Mesendoderm (in vitro differentiated cells): ENCODE measurements at regions not wholly inside any gene's neighbourhood (a gene's known extent, or its start where the extent isn't known, plus 50 kb on each side); places are given as distances from the start of the nearest gene placed in this dataset.
"Not testable (repeated sequence)": the region's sequence is repeated elsewhere in the genome, so short reads cannot be mapped to it uniquely, and the experiment has no call there.

Experiments used
- DNase-seq: peaks from one replicate; pipeline ENCODE4 v3.0.0; 2013
- H2AK5ac ChIP-seq: 2 replicates; pipeline ENCODE4 v1.6.1; 2013; ENCODE audit warnings: low read length, inconsistent platforms
- H2BK120ac ChIP-seq: 2 replicates; pipeline ENCODE4 v1.6.1; 2013; ENCODE audit warnings: low read depth, mild to moderate bottlenecking, low read length, moderate library complexity, mixed read lengths
- H2BK15ac ChIP-seq: replicated peaks from 2 replicates; pipeline ENCODE4 v1.6.1; 2013; ENCODE audit warnings: low read depth, mild to moderate bottlenecking, moderate library complexity
- H2BK5ac ChIP-seq: 2 replicates; pipeline ENCODE4 v1.6.1; 2013; ENCODE audit warnings: low read length, inconsistent platforms
- H3K18ac ChIP-seq: 2 replicates; pipeline ENCODE4 v1.6.1; 2013; ENCODE audit warnings: mild to moderate bottlenecking, low read length, mixed read lengths
- H3K23ac ChIP-seq: one replicate; pipeline ENCODE4 v1.6.1; 2013; ENCODE audit warnings: low read length
- H3K27ac ChIP-seq: 2 replicates; pipeline ENCODE4 v1.5.1; 2013; ENCODE audit warnings: low read depth, mild to moderate bottlenecking, inconsistent platforms, low read length, moderate library complexity
- H3K27me3 ChIP-seq: 2 replicates; pipeline ENCODE4 v1.6.1; 2013; ENCODE audit warnings: low read length, control low read depth, mild to moderate bottlenecking, inconsistent platforms; ENCODE audit not compliant: insufficient read depth, poor library complexity
- H3K36me3 ChIP-seq: 2 replicates; pipeline ENCODE4 v1.6.1; 2013; ENCODE audit warnings: low read length, inconsistent platforms; ENCODE audit not compliant: control insufficient read depth, insufficient read depth
- H3K4ac ChIP-seq: one replicate; pipeline ENCODE4 v1.6.1; 2013; ENCODE audit warnings: low read depth, mild to moderate bottlenecking, low read length, moderate library complexity
- H3K4me1 ChIP-seq: 2 replicates; pipeline ENCODE4 v1.6.1; 2013; ENCODE audit warnings: low read depth, low read length, inconsistent platforms; ENCODE audit not compliant: control insufficient read depth
- H3K4me2 ChIP-seq: 2 replicates; pipeline ENCODE4 v1.6.1; 2013; ENCODE audit warnings: low read length
- H3K4me3 ChIP-seq: 2 replicates; pipeline ENCODE4 v1.5.1; 2013; ENCODE audit warnings: mild to moderate bottlenecking, low read length
- H3K56ac ChIP-seq: one replicate; pipeline ENCODE4 v1.6.1; 2013; ENCODE audit warnings: low read length
- H3K79me1 ChIP-seq: 2 replicates; pipeline ENCODE4 v1.6.1; 2013; ENCODE audit warnings: low read length, inconsistent platforms
- H3K79me2 ChIP-seq: 2 replicates; pipeline ENCODE4 v1.6.1; 2013; ENCODE audit warnings: mild to moderate bottlenecking, low read length; ENCODE audit not compliant: control insufficient read depth, insufficient read depth
- H3K9ac ChIP-seq: 2 replicates; pipeline ENCODE4 v1.6.1; 2013; ENCODE audit warnings: low read length, inconsistent platforms
- H4K5ac ChIP-seq: one replicate; pipeline ENCODE4 v1.6.1; 2013; ENCODE audit warnings: low read length
- H4K8ac ChIP-seq: one replicate; pipeline ENCODE4 v1.6.1; 2013; ENCODE audit warnings: low read depth, mild to moderate bottlenecking, control low read depth, low read length, moderate library complexity
- WGBS: extraction: QIAGEN DNeasy Blood & Tissue Kit; methylation state at CpG from one replicate; pipeline ENCODE4 v1.1.7; 2013; ENCODE audit warnings: low lambda C conversion rate, missing lambda C conversion rate; ENCODE audit not compliant: insufficient coverage; ENCODE audit errors: extremely low coverage; 5-methylcytosine and 5-hydroxymethylcytosine counted together

- no peaks in the 10 kb centered on the region for H3K27me3 ChIP-seq
- DNase-seq: no peak
- no peak overlapping the region for H4K5ac ChIP-seq
- WGBS: no CpG with 5 or more reads among the region's 3 CpGs
- H3K27ac ChIP-seq: no peak overlapping the region
- no peak overlapping the region for H2BK15ac ChIP-seq
- H3K23ac ChIP-seq: no peak overlapping the region
- no peak overlapping the region for H3K9ac ChIP-seq
- no peak overlapping the region for H3K4ac ChIP-seq
- peaks cover 2% of the 10 kb centered on the region for H3K4me1 ChIP-seq
- no peak overlapping the region for H2AK5ac ChIP-seq
- no peaks in the 10 kb centered on the region for H3K79me1 ChIP-seq
- no peak overlapping the region for H3K4me3 ChIP-seq
- no peaks in the 10 kb centered on the region for H3K36me3 ChIP-seq
- no peaks in the 10 kb centered on the region for H3K79me2 ChIP-seq
- no peak overlapping the region for H3K18ac ChIP-seq
- no peak overlapping the region for H3K56ac ChIP-seq
- H2BK5ac ChIP-seq: no peak overlapping the region
- H4K8ac ChIP-seq: no peak overlapping the region
- no peak overlapping the region for H3K4me2 ChIP-seq
- no peak overlapping the region for H2BK120ac ChIP-seq
Observed at GRCh38 chr2:209141142-209141541, 282.7 kb upstream of the MAP2 start.

GRCh38 chr2:209141818-209142217 lies 282.0 kb upstream of the MAP2 start:
- Histone ChIP-seq H3K79me2 (no peaks in the 10 kb centered on the region), H3K79me1 (no peaks in the 10 kb centered on the region), H3K9ac (no peak overlapping the region), H2BK120ac (no peak overlapping the region), H2BK5ac (no peak overlapping the region), H3K4me1 (peaks cover 6% of the 10 kb centered on the region), H3K4ac (no peak overlapping the region), H3K27ac (no peak overlapping the region), H3K56ac (no peak overlapping the region), H3K4me3 (no peak overlapping the region), H2BK15ac (no peak overlapping the region), H3K23ac (no peak overlapping the region), H3K36me3 (no peaks in the 10 kb centered on the region), H2AK5ac (no peak overlapping the region), H3K27me3 (no peaks in the 10 kb centered on the region), H4K8ac (no peak overlapping the region), H4K5ac (no peak overlapping the region), H3K4me2 (no peak overlapping the region), H3K18ac (no peak overlapping the region)
- DNase-seq: no peak
- WGBS: no CpG with 5 or more reads among the region's 1 CpG

DNA sequence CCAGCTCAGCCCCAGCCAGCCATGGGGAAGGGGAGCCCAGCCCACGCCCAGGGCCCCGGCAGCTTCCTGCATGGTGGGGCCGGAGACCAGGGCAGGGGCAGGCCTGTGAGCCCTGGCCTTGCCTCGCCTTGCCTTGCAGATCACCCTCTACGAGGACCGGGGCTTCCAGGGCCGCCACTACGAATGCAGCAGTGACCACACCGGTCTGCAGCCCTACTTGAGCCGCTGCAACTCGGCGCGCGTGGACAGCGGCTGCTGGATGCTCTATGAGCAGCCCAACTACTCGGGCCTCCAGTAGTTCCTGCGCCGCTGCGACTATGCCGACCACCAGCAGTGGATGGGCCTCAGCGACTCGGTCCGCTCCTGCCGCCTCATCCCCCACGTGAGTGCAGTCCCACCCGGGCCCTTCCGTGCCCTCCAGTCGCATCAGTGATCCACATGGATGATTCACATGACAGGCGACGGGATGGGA lies 278.6 kb upstream of the MAP2 start:
- H3K4me3 ChIP-seq, H3K4me2 ChIP-seq, H2BK15ac ChIP-seq, H2AK5ac ChIP-seq, H2BK5ac ChIP-seq, H3K4me1 ChIP-seq, H3K4ac ChIP-seq, H4K8ac ChIP-seq, H3K79me2 ChIP-seq, H3K9ac ChIP-seq, H3K79me1 ChIP-seq, H4K5ac ChIP-seq, H3K23ac ChIP-seq, H3K56ac ChIP-seq, H3K36me3 ChIP-seq, H3K27ac ChIP-seq, H3K27me3 ChIP-seq, DNase-seq, H2BK120ac ChIP-seq: not testable (repeated sequence)
- H3K18ac ChIP-seq: peak overlapping the region; percentile 71
- WGBS: no CpG with 5 or more reads among the region's 30 CpGs

DNA sequence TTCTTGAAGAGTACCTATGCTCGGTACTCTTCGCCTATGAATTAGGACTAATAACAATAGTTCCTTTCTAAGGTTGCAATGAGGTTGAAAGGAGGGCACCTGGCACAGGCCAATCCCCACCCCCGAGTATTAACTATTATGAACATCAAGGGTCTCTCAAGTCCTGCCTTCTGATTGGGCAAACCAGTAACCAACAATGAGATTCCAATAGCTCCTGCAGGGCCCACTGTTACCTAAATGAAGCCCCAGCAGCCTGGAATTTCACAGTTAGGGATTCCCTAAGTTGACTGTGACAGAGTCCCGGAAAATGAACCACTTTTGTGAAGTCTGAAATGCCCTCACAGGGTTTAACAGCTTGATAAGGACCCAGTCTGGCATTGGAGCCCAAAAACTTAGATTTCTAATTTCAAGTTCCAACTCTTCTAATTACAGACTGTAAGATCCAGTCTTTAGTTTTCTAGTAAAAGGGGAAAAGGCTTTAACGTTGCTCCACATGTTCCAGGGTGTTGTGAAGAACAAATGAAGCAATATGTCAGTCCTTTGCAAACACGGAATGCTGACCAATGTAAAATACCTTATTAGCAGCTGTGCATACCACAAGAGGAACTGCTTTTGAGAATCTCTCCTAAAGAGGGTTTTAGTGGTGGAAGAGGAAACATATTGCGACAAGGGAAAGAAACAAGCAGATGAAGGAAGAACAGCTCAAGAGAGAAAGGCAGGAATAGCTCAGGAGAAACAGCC lies 277.7 kb upstream of the MAP2 start:
- no peak overlapping the region for H4K8ac ChIP-seq
- no peak overlapping the region for H3K23ac ChIP-seq
- H3K4me3 ChIP-seq: no peak overlapping the region
- H3K36me3 ChIP-seq: no peaks in the 10 kb centered on the region
- peak overlapping the region; percentile 82 for H2BK120ac ChIP-seq
- no peak overlapping the region for H3K27ac ChIP-seq
- no peak overlapping the region for H4K5ac ChIP-seq
- H2BK5ac ChIP-seq: peak overlapping the region; percentile 77
- H3K18ac ChIP-seq: peak overlapping the region; percentile 84
- DNase-seq: peak; percentile 85
- H3K27me3 ChIP-seq: no peaks in the 10 kb centered on the region
- H3K4ac ChIP-seq: no peak overlapping the region
- H2BK15ac ChIP-seq: no peak overlapping the region
- H3K56ac ChIP-seq: peak overlapping the region; percentile 62
- no peaks in the 10 kb centered on the region for H3K79me2 ChIP-seq
- WGBS: no CpG with 5 or more reads among the region's 7 CpGs
- no peak overlapping the region for H3K4me2 ChIP-seq
- H3K79me1 ChIP-seq: no peaks in the 10 kb centered on the region
- H3K9ac ChIP-seq: peak overlapping the region; percentile 7
- H2AK5ac ChIP-seq: no peak overlapping the region
- H3K4me1 ChIP-seq: peaks cover 6% of the 10 kb centered on the region

GRCh38 chr2:209146682-209147320 lies 277.0 kb upstream of the MAP2 start:
- no peak overlapping the region for H4K5ac ChIP-seq

More at GRCh38 chr2:209146682-209147320, 277.0 kb upstream of the MAP2 start:
- Histone ChIP-seq H3K27ac (no peak overlapping the region), H4K8ac (no peak overlapping the region), H3K79me2 (no peaks in the 10 kb centered on the region), H2BK120ac (peak overlapping the region; percentile 85), H2BK5ac (peak overlapping the region; percentile 74), H3K4me2 (no peak overlapping the region), H3K27me3 (no peaks in the 10 kb centered on the region), H2AK5ac (peak overlapping the region; percentile 60), H3K4ac (peak overlapping the region; percentile 79), H3K9ac (no peak overlapping the region), H3K18ac (peak overlapping the region; percentile 92), H2BK15ac (peak overlapping the region; percentile 80), H3K79me1 (no peaks in the 10 kb centered on the region), H3K36me3 (no peaks in the 10 kb centered on the region), H3K4me3 (no peak overlapping the region), H3K23ac (no peak overlapping the region), H3K4me1 (peaks cover 6% of the 10 kb centered on the region), H3K56ac (peak overlapping the region; percentile 53)
- WGBS: no CpG with 5 or more reads among the region's 3 CpGs
- no peak for DNase-seq
